Keratinocyte (primary cell): ENCODE measurements at regions not wholly inside any gene's neighbourhood (a gene's known extent, or its start where the extent isn't known, plus 50 kb on each side); places are given as distances from the start of the nearest gene placed in this dataset.

Source experiments
- DNase-seq: peaks from one replicate; pipeline ENCODE4 v3.0.0-alpha.2; 2011; ENCODE audit warnings: low read depth, missing footprints, low spot score
- FAIRE-seq: peaks from 2 replicates; lab custom pipeline; 2011; peaks lifted over from hg19 to GRCh38; lab: Jason Lieb, UNC
- H2AFZ ChIP-seq: 2 replicates; pipeline ENCODE4 v1.6.0; 2012; ENCODE audit warnings: low read length, control low read depth, inconsistent platforms; ENCODE audit not compliant: control insufficient read depth
- H3K27ac ChIP-seq: 2 replicates; pipeline ENCODE4 v1.5.1; 2011; ENCODE audit warnings: low read length; ENCODE audit not compliant: control insufficient read depth, insufficient read depth
- H3K27me3 ChIP-seq: 3 replicates; pipeline ENCODE4 v1.6.0; 2011; ENCODE audit warnings: low read length; ENCODE audit not compliant: control insufficient read depth, insufficient read depth; ENCODE audit errors: extremely low read depth
- H3K36me3 ChIP-seq, 2 experiments: 2 replicates in 1 of 2; 3 replicates in 1 of 2; pipeline ENCODE4 v1.5.1; 2011; ENCODE audit warnings: low read length in 2 of 2, mild to moderate bottlenecking in 1 of 2; ENCODE audit not compliant: control insufficient read depth in 2 of 2, insufficient read depth in 2 of 2; ENCODE audit errors: extremely low read depth in 1 of 2
- H3K4me1 ChIP-seq: 3 replicates; pipeline ENCODE4 v1.5.1; 2011; ENCODE audit warnings: low read length; ENCODE audit not compliant: control insufficient read depth, insufficient read depth; ENCODE audit errors: extremely low read depth
- H3K4me2 ChIP-seq: 3 replicates; pipeline ENCODE4 v1.6.0; 2011; ENCODE audit warnings: low read depth, low read length; ENCODE audit not compliant: control insufficient read depth, insufficient read depth; ENCODE audit errors: extremely low read depth
- H3K4me3 ChIP-seq, 3 experiments: fragments of 200-600 bp in 1 of 3; sonication (generic) in 1 of 3; 2 replicates in 2 of 3; 3 replicates in 1 of 3; pipeline ENCODE4 v1.5.1; 2011 to 2016; ENCODE audit warnings: low read length in 3 of 3, mild to moderate bottlenecking in 3 of 3, control low read depth in 2 of 3, inconsistent platforms in 1 of 3, low read depth in 1 of 3, mixed read lengths in 1 of 3, mixed run types in 1 of 3, moderate library complexity in 1 of 3; ENCODE audit not compliant: control insufficient read depth in 2 of 3, insufficient read depth in 2 of 3; ENCODE audit errors: extremely low read depth in 1 of 3
- H3K79me2 ChIP-seq: 2 replicates; pipeline ENCODE4 v1.6.0; 2012; ENCODE audit warnings: low read length; ENCODE audit not compliant: control insufficient read depth, insufficient read depth
- H3K9ac ChIP-seq: 3 replicates; pipeline ENCODE4 v1.6.0; 2011; ENCODE audit warnings: low read length; ENCODE audit not compliant: control insufficient read depth, insufficient read depth; ENCODE audit errors: extremely low read depth
- H3K9me1 ChIP-seq: 3 replicates; pipeline ENCODE4 v1.6.0; 2011; ENCODE audit warnings: low read length; ENCODE audit not compliant: control insufficient read depth, insufficient read depth; ENCODE audit errors: extremely low read depth
- H3K9me3 ChIP-seq: 2 replicates; pipeline ENCODE4 v1.5.1; 2012; ENCODE audit warnings: low read depth, low read length; ENCODE audit not compliant: control insufficient read depth
- H4K20me1 ChIP-seq: 3 replicates; pipeline ENCODE4 v1.6.0; 2011; ENCODE audit warnings: low read length; ENCODE audit not compliant: control insufficient read depth, insufficient read depth; ENCODE audit errors: extremely low read depth
- EZH2 ChIP-seq: IDR thresholded peaks from one replicate; pipeline ENCODE4 v1.6.1; 2012; ENCODE audit warnings: inconsistent platforms, mild to moderate bottlenecking, low read length, moderate library complexity
- dilution Hi-C: fragments of 300-500 bp; cut with MboI; formaldehyde crosslinking; loops from one replicate; pipeline ENCODE4 v1.7.0; 2020; ENCODE audit warnings: low sequenced_read_pairs; ENCODE audit not compliant: extremely low pct_ligation_motif_present
- TF ChIP-seq, protein P1 (sequence below), 3 experiments: IDR thresholded peaks in 1 of 3; conservative IDR thresholded peaks in 1 of 3; optimal IDR thresholded peaks in 1 of 3; 2 replicates in 2 of 3; 3 replicates in 1 of 3; pipeline versions ENCODE3 to v1.5.1; 2011; ENCODE audit warnings: low read length in 3 of 3, mild to moderate bottlenecking in 3 of 3, moderate library complexity in 2 of 3, control low read depth in 1 of 3, inconsistent platforms in 1 of 3; ENCODE audit not compliant: insufficient read depth in 2 of 3; ENCODE audit errors: extremely low read depth in 1 of 3

DNA sequence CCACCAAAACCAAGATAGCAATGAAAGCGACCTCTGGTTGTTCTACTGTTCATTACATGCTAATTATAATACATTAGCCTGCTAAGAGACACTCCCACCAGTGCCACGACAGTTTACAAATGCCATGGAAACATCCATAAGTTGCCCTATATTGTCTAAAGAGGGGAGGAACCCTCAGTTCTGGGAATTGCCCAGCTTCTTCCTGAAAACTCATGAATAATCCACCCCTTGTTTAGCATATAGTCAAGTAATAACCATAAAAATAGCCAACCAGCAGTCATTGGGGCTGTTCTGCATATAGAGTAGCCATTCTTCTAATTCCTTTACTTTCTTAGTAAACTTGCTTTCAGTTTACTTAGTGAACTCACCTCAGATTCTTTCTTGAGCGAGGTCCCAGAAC is 189.8 kb upstream of the SOX11 start:
- Histone ChIP-seq H3K79me2 (no peaks in the 10 kb centered on the region), H3K4me2 (no peak overlapping the region), H3K4me3 (no peak overlapping the region), H4K20me1 (no peaks in the 10 kb centered on the region), H3K27ac (no peak overlapping the region), H3K9me3 (no peaks in the 10 kb centered on the region), H3K36me3 (no peaks in the 10 kb centered on the region), H2AFZ (no peak overlapping the region), H3K27me3 (no peaks in the 10 kb centered on the region), H3K4me1 (no peaks in the 10 kb centered on the region), H3K9ac (no peak overlapping the region), H3K9me1 (no peaks in the 10 kb centered on the region)
- no peak for TF ChIP-seq EZH2
- TF ChIP-seq, protein P1, sequence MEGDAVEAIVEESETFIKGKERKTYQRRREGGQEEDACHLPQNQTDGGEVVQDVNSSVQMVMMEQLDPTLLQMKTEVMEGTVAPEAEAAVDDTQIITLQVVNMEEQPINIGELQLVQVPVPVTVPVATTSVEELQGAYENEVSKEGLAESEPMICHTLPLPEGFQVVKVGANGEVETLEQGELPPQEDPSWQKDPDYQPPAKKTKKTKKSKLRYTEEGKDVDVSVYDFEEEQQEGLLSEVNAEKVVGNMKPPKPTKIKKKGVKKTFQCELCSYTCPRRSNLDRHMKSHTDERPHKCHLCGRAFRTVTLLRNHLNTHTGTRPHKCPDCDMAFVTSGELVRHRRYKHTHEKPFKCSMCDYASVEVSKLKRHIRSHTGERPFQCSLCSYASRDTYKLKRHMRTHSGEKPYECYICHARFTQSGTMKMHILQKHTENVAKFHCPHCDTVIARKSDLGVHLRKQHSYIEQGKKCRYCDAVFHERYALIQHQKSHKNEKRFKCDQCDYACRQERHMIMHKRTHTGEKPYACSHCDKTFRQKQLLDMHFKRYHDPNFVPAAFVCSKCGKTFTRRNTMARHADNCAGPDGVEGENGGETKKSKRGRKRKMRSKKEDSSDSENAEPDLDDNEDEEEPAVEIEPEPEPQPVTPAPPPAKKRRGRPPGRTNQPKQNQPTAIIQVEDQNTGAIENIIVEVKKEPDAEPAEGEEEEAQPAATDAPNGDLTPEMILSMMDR (optimal IDR thresholded peaks at IDR 0.05 in 1 of 3, IDR thresholded peaks at IDR 0.05 in 1 of 3, conservative IDR thresholded peaks at IDR 0.05 in 1 of 3; ENCODE audit: extremely low read depth in 1 of 3, insufficient read depth in 2 of 3, low read length in 3 of 3): no peak
- dilution Hi-C loops: no loop called here
- DNase-seq (no peak), FAIRE-seq (no peak)

DNA sequence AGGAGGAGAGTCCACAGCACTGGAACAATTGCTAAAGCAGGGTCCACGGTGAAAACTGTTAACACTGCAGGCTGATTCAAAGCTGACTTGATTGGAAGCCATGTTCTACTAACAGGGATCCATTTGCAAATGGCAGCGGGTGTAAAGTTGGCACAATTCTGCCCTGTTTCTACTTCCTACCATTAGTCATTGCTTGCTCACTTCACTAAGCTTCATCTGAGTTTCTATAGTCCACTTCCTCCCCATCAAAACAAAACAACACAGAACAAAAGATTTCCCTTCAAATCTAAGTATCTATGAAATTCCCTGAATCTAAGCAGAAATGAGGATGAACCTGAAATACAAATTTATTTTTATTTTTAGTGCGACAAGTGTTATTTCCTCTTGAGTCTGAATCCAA is 187.4 kb upstream of the SOX11 start:
- no peak for FAIRE-seq
- no peak overlapping the region for H3K4me3 ChIP-seq
- no peaks in the 10 kb centered on the region for H3K9me1 ChIP-seq
- dilution Hi-C loops: no loop called here
- H3K9me3 ChIP-seq: peaks cover 4% of the 10 kb centered on the region
- H3K36me3 ChIP-seq: no peaks in the 10 kb centered on the region
- TF ChIP-seq, protein P1 (optimal IDR thresholded peaks at IDR 0.05 in 1 of 3, IDR thresholded peaks at IDR 0.05 in 1 of 3, conservative IDR thresholded peaks at IDR 0.05 in 1 of 3; ENCODE audit: extremely low read depth in 1 of 3, insufficient read depth in 2 of 3, low read length in 3 of 3): no peak
- TF ChIP-seq EZH2: no peak
- DNase-seq: no peak
- no peaks in the 10 kb centered on the region for H3K79me2 ChIP-seq
- no peaks in the 10 kb centered on the region for H3K4me1 ChIP-seq
- no peak overlapping the region for H2AFZ ChIP-seq
- H3K4me2 ChIP-seq: no peak overlapping the region
- no peaks in the 10 kb centered on the region for H4K20me1 ChIP-seq
- no peak overlapping the region for H3K27ac ChIP-seq
- H3K27me3 ChIP-seq: no peaks in the 10 kb centered on the region
- H3K9ac ChIP-seq: no peak overlapping the region
